Glutamatergic neuron (in vitro differentiated cells): ENCODE measurements at regions not wholly inside any gene's neighbourhood (a gene's known extent, or its start where the extent isn't known, plus 50 kb on each side); places are given as distances from the start of the nearest gene placed in this dataset.
"Not testable (repeated sequence)": the region's sequence is repeated elsewhere in the genome, so short reads cannot be mapped to it uniquely, and the experiment has no call there.

Experiments used
- DNase-seq: peaks from one replicate; pipeline ENCODE4 v3.0.0; 2022
- H3K27ac Mint-ChIP-seq: one replicate; pipeline ENCODE4 v1.8.0; 2020; ENCODE audit warnings: mild to moderate bottlenecking, mixed read lengths, inconsistent platforms; ENCODE audit not compliant: unreplicated experiment
- H3K27me3 Mint-ChIP-seq: one replicate; pipeline ENCODE4 v1.8.0; 2020; ENCODE audit warnings: mild to moderate bottlenecking, moderate library complexity, mixed read lengths, inconsistent platforms; ENCODE audit not compliant: unreplicated experiment
- H3K36me3 Mint-ChIP-seq: one replicate; pipeline ENCODE4 v1.8.0; 2020; ENCODE audit warnings: mild to moderate bottlenecking, mixed read lengths, inconsistent platforms; ENCODE audit not compliant: unreplicated experiment
- H3K4me1 Mint-ChIP-seq: one replicate; pipeline ENCODE4 v1.8.0; 2020; ENCODE audit warnings: mild to moderate bottlenecking, low read depth, mixed read lengths, inconsistent platforms; ENCODE audit not compliant: unreplicated experiment
- H3K4me3 Mint-ChIP-seq: one replicate; pipeline ENCODE4 v1.8.0; 2020; ENCODE audit warnings: mild to moderate bottlenecking, mixed read lengths, inconsistent platforms; ENCODE audit not compliant: unreplicated experiment
- H3K9me3 Mint-ChIP-seq: one replicate; pipeline ENCODE4 v1.8.0; 2020; ENCODE audit warnings: mild to moderate bottlenecking, moderate library complexity, mixed read lengths, inconsistent platforms; ENCODE audit not compliant: unreplicated experiment
- CTCF ChIP-seq: fragments of 200-600 bp; sonication (generic); IDR thresholded peaks from one replicate; pipeline ENCODE4 v1.5.0; 2021; ENCODE audit not compliant: partially characterized antibody, unreplicated experiment

DNA sequence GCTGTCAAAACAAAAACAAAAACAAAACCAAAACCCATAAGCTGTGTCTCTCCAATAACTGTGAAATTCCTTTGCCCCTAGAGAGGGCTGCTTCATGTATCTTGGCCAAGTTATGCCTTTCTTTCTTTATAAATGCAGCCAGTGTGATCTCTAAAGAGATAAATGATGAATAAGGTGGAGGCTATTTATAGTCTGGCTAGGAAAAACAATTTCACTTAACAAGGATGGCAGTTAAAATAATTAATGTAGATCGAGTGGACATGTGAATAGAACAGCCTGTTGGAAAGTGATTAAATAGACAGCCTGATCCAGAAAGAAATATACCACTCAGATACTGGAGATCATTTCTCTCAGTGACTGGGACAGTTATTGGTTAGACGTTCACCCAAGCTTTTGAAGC is 1666.9 kb upstream of the CELF4 start:
- H3K27ac Mint-ChIP-seq: no peak overlapping the region
- peaks cover 2% of the 10 kb centered on the region for H3K9me3 Mint-ChIP-seq
- H3K4me3 Mint-ChIP-seq: no peak overlapping the region

DNA sequence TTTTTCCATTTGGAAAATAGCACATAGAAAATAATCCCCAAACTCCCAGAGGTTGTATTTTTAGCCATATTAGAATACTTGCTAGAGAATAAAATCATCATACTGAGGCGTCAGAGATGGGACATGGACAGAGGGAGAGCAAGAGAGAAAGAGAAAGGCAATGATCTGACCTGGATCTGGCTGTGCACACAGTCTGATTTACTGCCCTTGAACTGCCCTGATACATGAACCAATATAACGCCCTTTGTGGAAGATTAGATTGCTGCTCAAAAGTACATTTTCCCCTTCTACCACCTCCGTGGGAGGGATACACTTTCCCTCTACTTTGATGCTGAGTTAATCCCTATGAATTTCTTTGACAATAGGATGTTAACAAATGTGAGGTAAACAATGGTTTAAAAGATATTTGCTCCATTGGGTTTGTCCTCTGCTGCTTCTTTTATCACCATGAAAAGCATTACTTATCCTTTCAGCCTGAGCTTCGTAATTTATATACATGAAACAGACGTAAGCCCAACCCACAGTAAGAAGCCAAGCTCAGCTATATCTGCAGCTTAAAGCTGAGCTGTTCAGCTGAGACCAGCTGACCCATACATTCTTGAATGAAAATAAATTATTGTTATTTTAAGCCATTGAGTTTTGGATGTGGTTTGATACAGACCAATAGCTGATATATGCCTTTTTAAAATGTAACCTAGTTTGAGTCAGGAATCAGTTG is 1664.6 kb upstream of the CELF4 start:
- Mint-ChIP-seq H3K27ac (no peak overlapping the region), H3K36me3 (peaks cover 4% of the 10 kb centered on the region), H3K27me3 (no peaks in the 10 kb centered on the region), H3K4me3 (no peak overlapping the region), H3K9me3 (peaks cover 2% of the 10 kb centered on the region), H3K4me1 (no peaks in the 10 kb centered on the region)
- no peak for DNase-seq
- TF ChIP-seq CTCF: no peak

More for the DNA sequence above, 1666.9 kb upstream of the CELF4 start:
- H3K36me3 Mint-ChIP-seq: peaks cover 4% of the 10 kb centered on the region
- no peaks in the 10 kb centered on the region for H3K27me3 Mint-ChIP-seq
- no peaks in the 10 kb centered on the region for H3K4me1 Mint-ChIP-seq
- no peak for TF ChIP-seq CTCF
- no peak for DNase-seq

GRCh38 chr18:39227769-39228168 is 1662.2 kb upstream of the CELF4 start:
- not testable (repeated sequence) for DNase-seq, H3K36me3 Mint-ChIP-seq

GRCh38 chr18:39225373-39225772 is 1659.8 kb upstream of the CELF4 start:
- H3K27ac Mint-ChIP-seq: no peak overlapping the region
- no peak for TF ChIP-seq CTCF
- H3K4me1 Mint-ChIP-seq: no peaks in the 10 kb centered on the region
- peaks cover 4% of the 10 kb centered on the region for H3K36me3 Mint-ChIP-seq
- no peaks in the 10 kb centered on the region for H3K27me3 Mint-ChIP-seq
- no peak overlapping the region for H3K4me3 Mint-ChIP-seq
- DNase-seq: no peak
- no peaks in the 10 kb centered on the region for H3K9me3 Mint-ChIP-seq

More at GRCh38 chr18:39227769-39228168, 1662.2 kb upstream of the CELF4 start:
- H3K4me3 Mint-ChIP-seq, H3K4me1 Mint-ChIP-seq, H3K27ac Mint-ChIP-seq, H3K9me3 Mint-ChIP-seq, H3K27me3 Mint-ChIP-seq: not testable (repeated sequence)

DNA sequence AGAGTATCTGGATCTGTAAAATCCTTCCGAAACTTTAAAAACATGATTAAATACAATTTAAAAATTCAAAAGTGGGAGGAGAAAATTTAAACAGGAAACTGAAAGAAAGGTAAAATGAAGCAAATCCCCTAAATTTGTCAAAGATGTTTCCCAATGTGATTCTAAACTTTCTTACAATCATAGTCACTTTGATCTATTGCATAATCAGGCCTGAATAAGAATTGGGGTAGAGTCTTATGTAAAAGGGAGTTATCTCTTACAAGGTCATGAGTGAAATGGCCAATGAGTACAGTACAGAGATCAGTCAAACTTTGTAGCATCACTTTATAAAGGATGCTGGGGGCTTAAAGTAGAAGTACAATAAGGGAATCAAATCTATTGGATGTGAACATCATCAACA is 1657.7 kb upstream of the CELF4 start:
- H3K4me1 Mint-ChIP-seq: no peaks in the 10 kb centered on the region
- H3K27me3 Mint-ChIP-seq: no peaks in the 10 kb centered on the region
- no peak overlapping the region for H3K27ac Mint-ChIP-seq
- no peaks in the 10 kb centered on the region for H3K36me3 Mint-ChIP-seq
- DNase-seq: no peak
- H3K4me3 Mint-ChIP-seq: no peak overlapping the region
- TF ChIP-seq CTCF: no peak
- no peaks in the 10 kb centered on the region for H3K9me3 Mint-ChIP-seq
